IPS-18c (cell line): ENCODE measurements at regions not wholly inside any gene's neighbourhood (a gene's known extent, or its start where the extent isn't known, plus 50 kb on each side); places are given as distances from the start of the nearest gene placed in this dataset.
A peak's percentile ranks its signal among the peaks of the same experiment; 100 is the strongest.
"Not testable (repeated sequence)": the region's sequence is repeated elsewhere in the genome, so short reads cannot be mapped to it uniquely, and the experiment has no call there.

Experiments
- H3K4me3 ChIP-seq: 2 replicates; pipeline ENCODE4 v1.7.0; 2013; ENCODE audit warnings: low read depth, mild to moderate bottlenecking, low read length, moderate library complexity; ENCODE audit not compliant: insufficient read depth
- H3K9me3 ChIP-seq: one replicate; pipeline ENCODE4 v1.6.1; 2013; ENCODE audit warnings: mild to moderate bottlenecking, low read length, moderate library complexity; ENCODE audit not compliant: control insufficient read depth, insufficient read depth

DNA sequence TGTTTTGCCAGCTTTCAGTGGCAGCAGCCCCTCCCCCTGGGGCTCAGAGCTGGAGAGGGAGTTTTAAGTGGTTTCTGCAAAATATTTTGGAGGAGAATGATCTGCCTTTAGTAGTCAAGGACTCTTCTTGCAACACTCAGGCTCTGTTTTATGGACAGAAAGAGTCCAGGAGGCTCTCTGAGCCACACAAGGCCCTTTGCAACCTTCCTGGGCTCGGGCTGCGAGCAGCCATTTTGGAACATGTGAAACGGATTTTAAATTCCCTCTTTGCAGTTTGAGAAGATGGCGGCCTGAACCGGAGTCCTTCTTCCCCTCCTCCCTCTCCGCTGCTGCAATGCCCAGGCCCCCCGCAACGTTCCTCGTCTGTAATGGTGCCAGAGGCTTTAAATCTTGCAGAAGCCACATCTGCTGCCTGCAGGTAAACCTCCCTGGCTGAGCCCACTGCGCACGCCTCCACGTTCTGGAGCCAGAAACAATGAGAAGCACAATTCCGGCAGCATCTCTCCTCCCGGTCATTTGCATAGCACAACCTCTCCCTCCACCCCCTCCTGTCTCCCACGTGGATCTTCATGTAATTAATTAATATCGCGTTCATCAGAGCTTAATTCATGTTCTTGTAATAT lies 386.1 kb downstream of the SEC14L1 start:
- Histone ChIP-seq H3K9me3 (peaks cover 8% of the 10 kb centered on the region), H3K4me3 (no peak overlapping the region)

DNA sequence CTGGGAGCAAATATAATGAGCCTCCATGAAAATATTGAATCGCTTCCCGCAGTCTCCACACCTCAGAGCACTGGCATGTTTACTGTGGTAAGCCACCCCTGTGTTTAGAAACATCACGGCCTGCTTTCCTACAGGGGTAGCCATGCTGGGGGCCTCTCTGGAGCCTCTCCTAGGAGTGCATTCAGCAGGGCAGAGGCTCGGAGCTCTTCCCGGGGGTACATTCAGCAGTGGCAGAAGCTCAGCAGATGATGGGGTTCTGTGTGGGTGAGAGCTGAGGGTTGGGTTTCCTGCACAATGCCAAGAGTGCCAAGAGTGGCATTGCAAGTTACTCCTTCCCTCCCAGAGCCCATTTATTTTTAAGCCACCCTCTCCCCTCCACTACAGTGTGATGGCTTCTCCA lies 386.6 kb downstream of the SEC14L1 start:
- Histone ChIP-seq H3K9me3 (peaks cover 8% of the 10 kb centered on the region), H3K4me3 (no peak overlapping the region)

GRCh38 chr17:77527836-77528505 lies 387.2 kb downstream of the SEC14L1 start:
- Histone ChIP-seq H3K4me3 (peak overlapping the region; percentile 63), H3K9me3 (peaks cover 8% of the 10 kb centered on the region)

- peak overlapping the region; percentile 63 for H3K4me3 ChIP-seq
- H3K9me3 ChIP-seq = peaks cover 8% of the 10 kb centered on the region
These were observed 388.0 kb downstream of the SEC14L1 start for GRCh38 chr17:77528516-77529327.

DNA sequence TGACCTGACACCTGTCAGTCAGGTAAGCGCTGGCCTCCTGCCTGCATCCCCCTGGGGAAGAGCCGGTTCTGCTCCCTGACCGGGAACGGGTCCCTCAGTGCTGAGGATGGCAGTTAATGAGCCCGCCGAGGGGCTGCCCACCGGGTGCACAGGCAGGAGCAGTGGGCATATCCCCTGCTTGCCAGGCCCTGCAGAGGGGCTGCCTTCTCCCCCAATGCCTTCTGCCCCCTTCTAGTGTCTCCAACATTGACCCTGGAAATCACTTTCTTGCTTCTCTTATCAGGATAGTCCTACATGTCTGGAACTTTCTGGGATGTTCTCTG lies 388.5 kb downstream of the SEC14L1 start:
- H3K9me3 ChIP-seq = peaks cover 8% of the 10 kb centered on the region
- peak overlapping the region; percentile 63 for H3K4me3 ChIP-seq

- no peak overlapping the region for H3K4me3 ChIP-seq
- peaks cover 10% of the 10 kb centered on the region for H3K9me3 ChIP-seq
These were observed 389.8 kb downstream of the SEC14L1 start for GRCh38 chr17:77530591-77530990.

DNA sequence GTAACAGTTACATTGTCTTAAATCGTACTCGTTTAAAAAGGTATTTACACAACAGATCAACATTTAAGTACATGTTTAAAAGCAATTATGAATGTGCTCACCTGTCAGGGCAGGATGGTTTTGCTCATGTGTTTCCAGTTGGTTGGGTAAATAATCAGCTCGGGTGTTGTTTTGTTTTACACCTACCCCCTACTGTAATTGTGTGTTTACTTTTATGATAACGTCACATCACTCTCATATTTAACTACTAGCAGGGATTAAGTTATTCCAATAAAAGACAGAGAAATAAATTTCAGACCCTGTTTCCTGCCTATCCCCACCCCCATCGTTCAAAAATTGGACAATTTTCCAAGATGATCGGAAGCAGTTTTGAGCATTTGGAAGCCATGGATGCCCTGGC lies 390.2 kb downstream of the SEC14L1 start:
- H3K4me3 ChIP-seq = no peak overlapping the region
- H3K9me3 ChIP-seq = peaks cover 8% of the 10 kb centered on the region

- H3K9me3 ChIP-seq = peaks cover 3% of the 10 kb centered on the region
- no peak overlapping the region for H3K4me3 ChIP-seq
These were observed 390.9 kb downstream of the SEC14L1 start for GRCh38 chr17:77531641-77532040.

- H3K4me3 ChIP-seq, H3K9me3 ChIP-seq: not testable (repeated sequence)
These were observed 392.9 kb downstream of the SEC14L1 start for GRCh38 chr17:77533697-77534096.

DNA sequence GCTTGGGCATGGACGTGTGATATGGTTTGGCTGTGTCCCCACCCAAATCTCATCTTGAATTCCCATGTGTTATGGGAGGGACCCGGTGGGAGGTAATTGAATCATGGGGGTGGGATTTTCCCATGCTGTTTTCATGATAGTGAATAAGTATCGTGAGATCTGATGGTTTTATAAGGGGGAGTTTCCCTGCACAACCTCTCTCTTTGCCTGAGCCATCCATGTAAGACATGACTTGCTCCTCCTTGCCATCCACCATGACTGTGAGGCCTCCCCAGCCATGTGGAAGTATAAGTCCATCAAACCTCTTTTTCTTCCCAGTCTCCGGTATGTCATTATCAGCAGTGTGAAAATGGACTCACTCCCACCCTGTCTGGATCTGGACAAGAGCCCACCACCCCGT lies 393.4 kb downstream of the SEC14L1 start:
- peaks cover 2% of the 10 kb centered on the region for H3K9me3 ChIP-seq

GRCh38 chr17:77535435-77535834 lies 394.7 kb downstream of the SEC14L1 start:
- Histone ChIP-seq H3K9me3 (peaks cover 2% of the 10 kb centered on the region), H3K4me3 (no peak overlapping the region)

More for the DNA sequence above, 393.4 kb downstream of the SEC14L1 start:
- H3K4me3 ChIP-seq = no peak overlapping the region

DNA sequence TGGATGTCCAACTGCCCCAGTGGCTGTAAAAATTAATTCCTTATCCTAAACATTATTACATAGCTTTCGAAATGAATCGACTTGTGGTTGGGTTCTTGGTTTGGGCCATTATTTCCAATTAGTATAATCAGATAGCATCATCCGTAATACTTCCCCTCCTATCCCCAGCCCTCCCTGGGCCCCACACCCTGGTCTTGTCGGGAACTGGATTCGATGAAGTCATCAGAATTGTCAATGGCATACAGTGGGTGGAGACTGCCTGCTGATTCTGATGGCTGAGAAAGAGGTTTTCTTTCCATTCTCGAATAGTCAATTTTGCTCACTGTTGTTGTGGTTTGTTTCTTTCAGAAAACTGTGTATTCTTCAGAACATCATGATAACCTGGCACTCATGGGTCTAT lies 395.1 kb downstream of the SEC14L1 start:
- H3K4me3 ChIP-seq = no peak overlapping the region
- peaks cover 2% of the 10 kb centered on the region for H3K9me3 ChIP-seq

DNA sequence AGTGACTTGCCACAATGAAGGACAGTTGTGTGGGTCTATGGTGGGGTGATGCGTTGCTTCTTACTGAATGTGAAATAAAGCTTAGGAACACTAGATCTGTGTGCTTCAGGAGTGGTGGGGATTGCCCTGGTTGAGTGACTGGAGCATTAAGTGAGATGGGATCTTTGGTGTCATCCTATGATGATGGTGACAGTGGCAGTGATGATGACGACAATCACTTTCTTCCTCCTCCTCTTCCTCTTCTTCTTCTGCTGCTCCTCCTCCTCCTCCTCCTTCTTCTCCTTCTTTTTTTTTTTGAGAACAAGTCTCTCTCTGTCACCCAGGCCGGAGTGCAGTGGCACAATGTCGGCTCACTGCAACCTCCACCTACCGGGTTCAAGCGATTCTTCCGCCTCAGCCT lies 396.8 kb downstream of the SEC14L1 start:
- H3K9me3 ChIP-seq = peaks cover 2% of the 10 kb centered on the region
- no peak overlapping the region for H3K4me3 ChIP-seq

DNA sequence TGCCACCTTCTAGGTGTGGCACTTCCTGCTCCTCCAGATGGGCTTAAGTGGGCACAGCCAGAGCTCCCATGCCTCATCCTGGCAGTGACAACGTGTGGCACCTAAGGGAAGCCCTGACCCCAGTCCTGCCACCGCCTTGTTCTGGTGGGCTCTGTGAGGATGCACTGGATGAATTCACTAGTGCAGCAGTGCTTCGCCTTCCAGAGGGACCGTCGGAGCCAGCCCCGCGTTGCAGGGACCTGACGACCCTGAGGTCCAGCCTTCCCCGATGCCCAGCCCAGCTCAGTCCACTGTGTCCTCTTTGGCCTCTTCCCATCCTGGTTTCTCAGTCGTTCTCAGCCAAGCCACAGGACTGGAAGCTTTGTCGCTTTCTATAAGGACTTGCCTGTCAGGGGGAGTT lies 399.8 kb downstream of the SEC14L1 start:
- Histone ChIP-seq H3K4me3 (no peak overlapping the region), H3K9me3 (peaks cover under 1% of the 10 kb centered on the region)

DNA sequence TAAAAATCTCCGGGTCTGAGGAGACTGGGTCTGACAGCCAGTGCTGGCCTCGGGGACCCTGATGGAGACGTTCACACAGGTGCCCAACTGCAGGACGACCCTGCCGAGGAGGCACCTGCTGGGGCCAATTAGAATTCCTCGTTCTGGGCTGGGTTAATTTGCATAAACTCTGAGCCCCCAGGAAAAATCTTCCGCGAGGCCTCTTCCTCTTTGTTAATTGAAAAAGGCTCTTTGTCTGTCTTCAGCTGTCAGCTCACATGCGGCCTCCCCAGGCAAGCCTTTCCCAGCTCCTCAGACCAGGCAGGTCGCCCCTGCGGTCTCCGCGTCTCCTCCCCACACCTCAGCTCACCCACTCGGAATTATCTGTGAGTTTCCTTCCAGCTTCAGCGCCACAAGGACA lies 400.2 kb downstream of the SEC14L1 start:
- no peak overlapping the region for H3K4me3 ChIP-seq
- no peaks in the 10 kb centered on the region for H3K9me3 ChIP-seq

DNA sequence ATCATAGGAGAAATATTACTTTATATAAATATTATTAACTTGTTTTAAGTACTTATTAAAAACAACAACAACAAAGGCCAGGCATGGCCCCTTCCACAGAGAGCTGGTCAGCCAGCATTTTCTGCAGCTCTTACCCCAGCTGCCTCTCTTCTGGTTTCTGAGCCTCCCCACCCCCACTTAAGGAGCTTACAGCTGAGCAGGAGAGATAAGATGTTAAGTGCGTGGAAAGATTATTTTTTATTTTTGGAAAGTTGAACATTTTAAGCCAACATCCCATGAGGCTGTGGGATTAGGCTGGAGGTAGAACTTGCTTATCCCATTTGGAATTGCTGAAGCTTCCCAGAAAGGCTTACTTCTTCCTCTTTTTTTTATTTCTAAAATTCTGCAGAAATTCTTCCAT lies 401.2 kb downstream of the SEC14L1 start:
- no peaks in the 10 kb centered on the region for H3K9me3 ChIP-seq
- H3K4me3 ChIP-seq = no peak overlapping the region

- H3K4me3 ChIP-seq = no peak overlapping the region
These were observed 402.1 kb downstream of the SEC14L1 start for GRCh38 chr17:77542551-77543490.

More at GRCh38 chr17:77542551-77543490, 402.1 kb downstream of the SEC14L1 start:
- H3K9me3 ChIP-seq = no peaks in the 10 kb centered on the region
